GM23338 (cell line): ENCODE measurements at regions not wholly inside any gene's neighbourhood (a gene's known extent, or its start where the extent isn't known, plus 50 kb on each side); places are given as distances from the start of the nearest gene placed in this dataset.

Experiments
- CREB1 ChIP-seq: fragments of 250-450 bp; sonication (Bioruptor Pico); IDR thresholded peaks from 2 replicates; pipeline ENCODE4 v1.5.0; 2020; ENCODE audit warnings: low read depth, mild to moderate bottlenecking, moderate library complexity
- CTCF ChIP-seq, 2 experiments: fragments of 200-600 bp in 1 of 2; sonication (generic) in 1 of 2; conservative IDR thresholded peaks; 2 replicates each; pipeline versions ENCODE4 v1.5.1 to v1.6.1; 2016 to 2017; ENCODE audit warnings: antibody characterized with exemption in 2 of 2, low read depth in 2 of 2, mild to moderate bottlenecking in 2 of 2, moderate library complexity in 1 of 2
- EZH2 ChIP-seq: fragments of 200-600 bp; sonication (generic); IDR thresholded peaks from one replicate; pipeline ENCODE4 v1.8.0; 2017; ENCODE audit warnings: antibody characterized with exemption, mild to moderate bottlenecking, low read depth; ENCODE audit not compliant: unreplicated experiment
- EZH2phosphoT487 ChIP-seq: fragments of 200-600 bp; sonication (generic); IDR thresholded peaks from one replicate; pipeline ENCODE4 v1.8.1; 2018; ENCODE audit warnings: antibody characterized with exemption; ENCODE audit not compliant: unreplicated experiment
- JUNB ChIP-seq: IDR thresholded peaks from one replicate; pipeline ENCODE4 v1.6.1; 2016; ENCODE audit warnings: antibody characterized with exemption; ENCODE audit not compliant: unreplicated experiment
- POLR2AphosphoS5 ChIP-seq: IDR thresholded peaks from 2 replicates; pipeline ENCODE4 v1.6.1; 2016; ENCODE audit warnings: antibody characterized with exemption, low read depth
- REST ChIP-seq: IDR thresholded peaks from one replicate; pipeline ENCODE4 v1.6.1; 2018; ENCODE audit warnings: antibody characterized with exemption; ENCODE audit not compliant: unreplicated experiment
- STAT1 ChIP-seq: IDR thresholded peaks from one replicate; pipeline ENCODE4 v1.6.1; 2016; ENCODE audit warnings: antibody characterized with exemption; ENCODE audit not compliant: unreplicated experiment
- ZNF331 ChIP-seq: fragments of 250-450 bp; sonication (Bioruptor Pico); IDR thresholded peaks from 2 replicates; pipeline ENCODE4 v1.5.0; 2020; ENCODE audit warnings: low read depth, mild to moderate bottlenecking, moderate library complexity
- TF ChIP-seq, protein P1 (sequence below): IDR thresholded peaks from 2 replicates; pipeline ENCODE4 v1.6.1; 2016; ENCODE audit warnings: antibody characterized with exemption

DNA sequence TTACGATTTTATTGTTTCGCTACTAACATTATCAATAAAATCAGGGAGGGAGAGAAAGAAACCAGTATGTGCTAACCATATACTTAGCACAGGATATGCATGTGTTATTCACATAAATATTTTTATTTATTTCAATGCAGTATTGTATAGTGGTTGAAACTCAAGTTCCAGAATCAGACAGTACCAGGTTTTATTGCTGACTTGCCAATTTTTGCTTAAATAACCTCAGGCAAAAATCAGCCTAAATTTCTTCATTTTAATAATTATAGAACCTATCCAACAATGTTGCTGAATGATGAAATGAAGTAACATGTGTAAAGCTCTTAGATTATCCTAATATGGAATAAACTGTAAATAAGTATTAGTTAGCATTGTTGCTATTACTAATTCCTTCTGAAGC, 61.4 kb upstream of the LRRC7 start:
- TF ChIP-seq EZH2 (no peak), EZH2phosphoT487 (no peak), POLR2AphosphoS5 (no peak), CTCF (conservative IDR thresholded peaks at IDR 0.05; ENCODE audit: low read depth in 2 of 2) (no peak), REST (no peak), CREB1 (no peak), ZNF331 (no peak), STAT1 (no peak), JUNB (no peak)
- TF ChIP-seq, protein P1, sequence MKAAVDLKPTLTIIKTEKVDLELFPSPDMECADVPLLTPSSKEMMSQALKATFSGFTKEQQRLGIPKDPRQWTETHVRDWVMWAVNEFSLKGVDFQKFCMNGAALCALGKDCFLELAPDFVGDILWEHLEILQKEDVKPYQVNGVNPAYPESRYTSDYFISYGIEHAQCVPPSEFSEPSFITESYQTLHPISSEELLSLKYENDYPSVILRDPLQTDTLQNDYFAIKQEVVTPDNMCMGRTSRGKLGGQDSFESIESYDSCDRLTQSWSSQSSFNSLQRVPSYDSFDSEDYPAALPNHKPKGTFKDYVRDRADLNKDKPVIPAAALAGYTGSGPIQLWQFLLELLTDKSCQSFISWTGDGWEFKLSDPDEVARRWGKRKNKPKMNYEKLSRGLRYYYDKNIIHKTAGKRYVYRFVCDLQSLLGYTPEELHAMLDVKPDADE, result no peak
